HEK293T (cell line): ENCODE measurements at regions not wholly inside any gene's neighbourhood (a gene's known extent, or its start where the extent isn't known, plus 50 kb on each side); places are given as distances from the start of the nearest gene placed in this dataset.

ENCODE experiments used
- ELF4 ChIP-seq: fragments of 450-650 bp; IDR thresholded peaks from 2 replicates; pipeline ENCODE4 v1.6.1; 2017; ENCODE audit warnings: antibody characterized with exemption
- L3MBTL2 ChIP-seq: fragments of 450-650 bp; conservative IDR thresholded peaks from 2 replicates; pipeline ENCODE4 v1.6.1; 2016; ENCODE audit warnings: mild to moderate bottlenecking

DNA sequence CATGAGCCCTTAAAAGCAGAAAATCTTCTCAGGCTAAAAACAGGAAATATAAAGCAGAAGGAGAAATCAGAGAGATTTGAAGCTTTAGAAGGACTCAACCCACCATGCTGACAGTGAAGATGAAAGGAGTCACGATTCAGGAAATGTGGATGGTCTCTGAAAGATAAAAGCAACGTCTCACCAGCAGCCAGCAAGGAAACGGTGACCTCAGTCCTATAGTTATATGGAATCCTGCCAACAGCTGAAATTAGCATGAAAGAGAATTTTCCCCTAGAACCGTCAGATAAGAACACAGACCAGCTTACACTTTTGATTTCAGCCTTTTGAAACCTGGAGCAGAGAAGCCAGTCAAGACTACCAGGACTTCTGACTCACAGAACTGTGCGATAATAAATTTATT lies 715.7 kb upstream of the HTR2C start:
- no peak for TF ChIP-seq ELF4
- no peak for TF ChIP-seq L3MBTL2
